HG02623 (cell line): ENCODE measurements at regions not wholly inside any gene's neighbourhood (a gene's known extent, or its start where the extent isn't known, plus 50 kb on each side); places are given as distances from the start of the nearest gene placed in this dataset.

ENCODE experiments used
- ATAC-seq: cut with Tn5 transposase; IDR thresholded peaks from one replicate; pipeline ENCODE4 v1.9.1; 2021; ENCODE audit warnings: moderate library complexity; ENCODE audit not compliant: unreplicated experiment

- ATAC-seq, result no peak
These were observed 397.6 kb upstream of the IRX4 start for GRCh38 chr5:2280318-2280717.

- no peak for ATAC-seq
These were observed 396.2 kb upstream of the IRX4 start for GRCh38 chr5:2278825-2279456.

- no peak for ATAC-seq
These were observed 395.2 kb upstream of the IRX4 start for GRCh38 chr5:2277886-2278285.

- no peak for ATAC-seq
These were observed 393.4 kb upstream of the IRX4 start for GRCh38 chr5:2276101-2276500.

GRCh38 chr5:2272755-2273154, 390.0 kb upstream of the IRX4 start:
- ATAC-seq, result no peak

GRCh38 chr5:2272039-2272438, 389.3 kb upstream of the IRX4 start:
- no peak for ATAC-seq

GRCh38 chr5:2271316-2271715, 388.6 kb upstream of the IRX4 start:
- ATAC-seq, result no peak

GRCh38 chr5:2270467-2270866, 387.7 kb upstream of the IRX4 start:
- ATAC-seq, result no peak

- ATAC-seq, result no peak
These were observed 386.9 kb upstream of the IRX4 start for GRCh38 chr5:2269656-2270055.

- ATAC-seq, result no peak
These were observed 385.3 kb upstream of the IRX4 start for GRCh38 chr5:2267991-2268390.

- no peak for ATAC-seq
These were observed 384.0 kb upstream of the IRX4 start for GRCh38 chr5:2266641-2267240.

GRCh38 chr5:2265341-2265740, 382.6 kb upstream of the IRX4 start:
- no peak for ATAC-seq

- ATAC-seq, result no peak
These were observed 381.0 kb upstream of the IRX4 start for GRCh38 chr5:2263763-2264162.

- ATAC-seq, result no peak
These were observed 379.9 kb upstream of the IRX4 start for GRCh38 chr5:2262620-2263019.

GRCh38 chr5:2261004-2261703, 378.4 kb upstream of the IRX4 start:
- ATAC-seq, result no peak

GRCh38 chr5:2260211-2261003, 377.7 kb upstream of the IRX4 start:
- no peak for ATAC-seq

GRCh38 chr5:2259494-2260107, 376.9 kb upstream of the IRX4 start:
- no peak for ATAC-seq

- no peak for ATAC-seq
These were observed 376.1 kb upstream of the IRX4 start for GRCh38 chr5:2258861-2259260.

- no peak for ATAC-seq
These were observed 374.9 kb upstream of the IRX4 start for GRCh38 chr5:2257326-2258244.

GRCh38 chr5:2256691-2257280, 374.1 kb upstream of the IRX4 start:
- no peak for ATAC-seq
